ENCODE measurements at regions not wholly inside any gene's neighbourhood (a gene's known extent, or its start where the extent isn't known, plus 50 kb on each side); places are given as distances from the start of the nearest gene placed in this dataset.

GRCh38 chr5:87053146-87053545 lies 214.5 kb upstream of the RASA1 start:
- TF ChIP-seq CTCF (IDR thresholded peaks at IDR 0.05; ENCODE audit: insufficient read depth, low read length, poor library complexity, severe bottlenecking) (no peak), EZH2phosphoT487 (conservative IDR thresholded peaks at IDR 0.05; ENCODE audit: low read length) (no peak)
